Mammary epithelial cell (primary cell): ENCODE measurements at regions not wholly inside any gene's neighbourhood (a gene's known extent, or its start where the extent isn't known, plus 50 kb on each side); places are given as distances from the start of the nearest gene placed in this dataset.

ENCODE experiments used
- CTCF ChIP-seq, 2 donors: IDR thresholded peaks in 1 of 2; conservative IDR thresholded peaks in 1 of 2; 2 replicates each; pipeline ENCODE4 v1.5.1; 2011 to 2012; ENCODE audit warnings: inconsistent platforms in 2 of 2, low read length in 2 of 2, mild to moderate bottlenecking in 2 of 2, control low read depth in 1 of 2, low read depth in 1 of 2; ENCODE audit not compliant: insufficient read depth in 1 of 2; ENCODE audit errors: extremely low read depth in 1 of 2
- EZH2 ChIP-seq: IDR thresholded peaks from 2 replicates; pipeline ENCODE4 v1.6.1; 2012; ENCODE audit warnings: low read length, inconsistent platforms, borderline replicate concordance

DNA sequence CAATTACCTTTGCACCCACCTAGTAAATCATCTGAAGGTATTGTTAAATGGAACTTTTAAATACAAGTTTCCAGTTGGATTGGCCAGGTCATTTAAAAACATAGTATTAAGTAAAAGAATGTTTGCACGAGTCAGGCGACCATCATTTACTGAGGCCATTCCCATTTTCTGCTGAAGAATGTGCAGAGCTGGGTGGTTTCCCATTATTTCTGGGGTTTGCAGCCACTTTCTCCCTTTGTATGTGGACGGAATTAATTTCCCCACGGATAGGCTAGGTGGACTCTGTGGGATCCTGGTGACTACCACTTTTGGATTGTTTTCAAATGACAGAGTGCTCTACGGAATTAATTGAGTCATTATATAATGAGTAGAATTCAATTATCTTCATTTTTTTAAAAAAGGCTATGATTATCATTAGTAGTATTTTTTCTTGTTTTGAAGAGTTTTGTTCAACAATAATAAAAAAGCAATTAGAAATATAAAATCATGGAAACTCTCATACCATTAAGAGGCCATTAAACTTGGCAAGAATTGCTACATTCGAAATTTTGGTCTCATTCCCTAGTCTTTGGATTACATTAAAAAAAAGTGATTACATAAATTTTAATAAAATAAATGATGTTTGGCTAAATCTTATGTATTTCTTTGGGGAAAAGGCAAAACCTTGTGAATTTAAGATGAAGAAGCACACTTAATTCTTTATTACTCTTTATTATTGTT, 120.4 kb upstream of the FZD8 start:
- no peak for TF ChIP-seq CTCF (conservative IDR thresholded peaks at IDR 0.05 in 1 of 2, IDR thresholded peaks at IDR 0.05 in 1 of 2; ENCODE audit: extremely low read depth in 1 of 2, insufficient read depth in 1 of 2, low read depth in 1 of 2, low read length in 2 of 2)
- TF ChIP-seq EZH2 = no peak
